Stimulated activated CD4-positive, alpha-beta T cell treated with anti-CD3 and anti-CD28 coated beads, Interleukin-4, amount 100 ng/mL, for 24 hours (primary cell): ENCODE measurements at regions not wholly inside any gene's neighbourhood (a gene's known extent, or its start where the extent isn't known, plus 50 kb on each side); places are given as distances from the start of the nearest gene placed in this dataset.

Experiments
- DNase-seq: peaks from one replicate; pipeline ENCODE4 v3.0.0-alpha.2; 2020

DNA sequence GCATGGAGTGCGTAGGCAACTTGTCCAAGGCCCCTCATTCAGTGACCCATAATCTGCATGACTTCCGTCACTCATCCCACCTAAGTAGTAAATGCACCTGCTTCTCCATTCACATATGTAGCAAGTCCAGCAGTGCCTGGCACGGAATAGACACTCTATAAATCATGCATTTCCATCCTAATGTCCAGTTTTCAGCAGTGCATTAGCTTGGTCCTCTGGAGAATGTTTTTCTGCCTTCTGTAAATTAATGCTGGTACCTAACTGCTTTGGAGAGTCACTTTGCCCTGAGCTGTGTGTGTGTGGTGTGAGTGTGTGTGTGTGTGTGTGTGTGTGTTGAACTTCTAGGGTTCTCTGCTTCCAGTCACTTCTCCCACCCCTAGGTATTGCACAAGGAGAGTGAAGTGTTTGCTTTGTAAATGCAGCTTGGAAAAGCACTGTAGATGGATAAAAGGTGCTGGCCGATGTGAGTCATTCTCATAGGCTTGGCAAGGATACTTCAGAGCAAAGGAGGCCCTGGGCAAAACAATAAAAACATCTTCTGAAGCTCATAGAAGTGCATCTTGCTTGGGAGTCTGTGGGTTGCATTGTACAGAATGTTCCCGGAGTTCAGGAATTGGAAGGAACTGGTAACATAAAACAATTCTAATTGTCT lies 181.8 kb downstream of the KATNAL1 start:
- no peak for DNase-seq

GRCh38 chr13:30124131-30124768 lies 183.1 kb downstream of the KATNAL1 start:
- no peak for DNase-seq

DNA sequence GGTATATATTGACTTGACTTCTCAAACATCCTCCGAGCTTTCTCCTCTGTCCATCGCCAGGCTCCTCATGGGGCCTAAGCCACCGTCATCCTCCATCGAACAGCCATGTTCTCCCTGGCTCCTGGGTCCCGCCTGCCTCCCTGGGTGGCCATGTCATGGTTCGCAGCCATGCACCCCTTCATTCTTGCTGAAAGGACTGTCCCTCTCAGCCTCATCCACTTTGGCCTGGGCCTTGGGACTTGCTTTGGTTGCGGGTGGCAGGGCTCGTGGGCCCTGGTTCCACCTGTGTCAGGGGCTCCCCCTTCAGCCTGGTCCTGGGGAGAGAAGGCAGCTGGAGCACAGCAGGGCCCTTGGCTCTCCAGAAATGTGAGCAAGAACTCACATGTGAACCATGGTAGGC lies 183.8 kb downstream of the KATNAL1 start:
- no peak for DNase-seq

DNA sequence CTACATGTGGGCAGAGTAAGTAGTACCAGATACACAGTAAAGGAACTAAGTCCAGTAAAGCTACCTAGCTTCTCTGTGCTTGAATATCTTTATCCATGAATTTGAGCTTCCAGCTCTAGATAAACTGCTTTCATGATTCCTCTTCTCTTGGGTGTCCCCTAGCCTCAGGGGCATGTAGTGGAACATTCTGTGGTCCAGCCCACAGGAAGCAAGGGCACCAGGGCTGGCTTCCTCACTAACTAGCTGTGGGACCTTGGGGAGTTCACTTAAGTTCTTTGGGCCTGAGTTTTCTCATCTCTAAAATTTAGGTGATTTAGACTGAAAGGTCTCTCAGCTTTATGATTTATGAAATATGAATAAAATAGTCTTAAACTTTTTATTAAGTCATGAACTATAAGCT lies 185.7 kb downstream of the KATNAL1 start:
- no peak for DNase-seq

GRCh38 chr13:30121244-30121643 lies 186.1 kb downstream of the KATNAL1 start:
- DNase-seq: no peak

- DNase-seq: no peak
These were observed 187.1 kb downstream of the KATNAL1 start for GRCh38 chr13:30120133-30120822.

DNA sequence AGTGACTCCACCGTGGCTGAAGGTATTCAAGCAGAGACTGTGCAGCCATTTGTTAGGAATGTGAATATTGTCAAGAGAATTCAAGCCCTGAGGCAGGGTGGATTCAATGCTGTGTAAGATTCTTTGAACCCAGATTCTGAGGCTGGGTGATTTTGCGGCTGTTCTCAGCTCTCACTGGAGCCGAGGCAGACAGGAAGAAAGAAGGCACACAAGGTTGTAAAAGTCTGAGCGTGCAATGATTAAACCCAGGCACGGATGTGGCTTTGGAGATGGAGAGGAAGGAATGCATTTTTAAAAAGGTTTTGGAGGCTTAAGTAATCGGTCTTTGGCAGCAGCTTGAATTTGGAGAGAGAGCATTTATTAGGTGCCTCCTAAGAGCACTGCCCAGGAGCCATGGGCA lies 187.9 kb downstream of the KATNAL1 start:
- no peak for DNase-seq

GRCh38 chr13:30116379-30116778 lies 191.0 kb downstream of the KATNAL1 start:
- no peak for DNase-seq

DNA sequence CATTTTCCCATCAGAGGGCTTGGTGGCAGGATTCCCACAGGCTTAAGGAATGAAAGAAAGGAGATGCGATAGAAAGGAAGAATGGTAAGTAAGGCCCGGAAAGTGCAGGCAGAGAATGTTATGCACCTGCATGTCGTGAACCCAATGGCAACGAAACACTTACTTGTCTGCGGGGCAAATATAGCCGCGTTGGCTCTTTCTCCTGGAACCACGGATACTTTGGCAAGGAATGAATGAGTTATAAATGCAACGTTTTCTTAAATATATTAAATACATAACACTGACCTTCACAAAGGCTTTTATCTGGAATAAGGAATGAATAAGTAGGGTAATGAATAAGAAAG lies 192.1 kb downstream of the KATNAL1 start:
- DNase-seq: no peak

DNA sequence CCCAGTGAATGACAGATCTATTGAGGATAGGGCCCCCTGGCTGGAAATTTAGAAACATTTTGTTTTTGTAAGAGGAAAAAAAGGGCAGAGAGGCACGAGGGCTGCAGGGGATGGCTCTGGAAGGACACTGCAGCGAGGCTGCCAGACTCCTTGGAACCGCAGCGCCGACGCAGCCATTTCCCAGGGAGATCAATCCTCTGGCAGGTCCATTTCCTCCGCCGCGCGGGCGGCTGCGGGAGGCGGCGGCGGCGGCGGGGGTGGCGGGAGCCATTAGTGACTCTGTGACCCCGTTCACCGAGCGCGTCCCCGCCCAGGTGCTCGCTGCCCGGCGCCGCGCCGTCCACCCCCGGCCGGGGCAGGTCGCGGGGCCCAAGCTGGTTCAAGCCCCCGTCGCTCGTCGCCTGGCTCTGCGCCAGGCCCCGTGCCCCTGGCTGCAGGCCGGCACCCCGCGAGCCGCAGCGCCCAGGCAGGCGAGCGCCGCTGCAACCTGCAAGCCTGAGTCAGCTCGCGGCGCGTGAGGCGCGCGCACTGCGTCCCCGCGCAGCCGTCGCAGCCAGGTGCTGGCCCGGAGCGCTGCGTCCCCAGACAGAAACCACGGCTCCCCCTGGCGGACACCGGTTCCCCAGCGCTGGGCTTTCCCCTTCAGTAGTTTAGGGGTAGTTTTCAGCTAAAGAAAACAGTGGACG lies 192.6 kb downstream of the KATNAL1 start:
- DNase-seq: peak; percentile 95

- DNase-seq: no peak
These were observed 193.3 kb downstream of the KATNAL1 start for GRCh38 chr13:30113983-30114570.

DNA sequence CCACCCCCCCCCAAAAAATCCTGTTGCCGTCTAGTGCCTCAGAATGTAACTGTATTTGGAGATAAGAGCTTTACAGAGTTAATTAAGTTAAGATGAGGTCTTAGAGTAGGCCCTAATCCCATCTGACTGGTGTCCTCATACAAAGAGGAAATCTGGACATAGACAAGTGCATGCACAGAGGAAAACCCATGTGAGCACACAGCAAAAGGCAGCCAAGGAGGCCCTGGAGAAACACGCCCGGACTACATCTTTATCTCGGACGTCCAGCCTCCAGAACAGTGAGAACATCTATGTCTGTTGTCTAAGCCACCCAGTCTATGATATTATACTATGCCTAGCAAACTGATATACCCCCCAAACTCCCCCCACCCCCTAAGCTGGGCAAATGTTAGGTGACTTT lies 193.8 kb downstream of the KATNAL1 start:
- DNase-seq: no peak

DNA sequence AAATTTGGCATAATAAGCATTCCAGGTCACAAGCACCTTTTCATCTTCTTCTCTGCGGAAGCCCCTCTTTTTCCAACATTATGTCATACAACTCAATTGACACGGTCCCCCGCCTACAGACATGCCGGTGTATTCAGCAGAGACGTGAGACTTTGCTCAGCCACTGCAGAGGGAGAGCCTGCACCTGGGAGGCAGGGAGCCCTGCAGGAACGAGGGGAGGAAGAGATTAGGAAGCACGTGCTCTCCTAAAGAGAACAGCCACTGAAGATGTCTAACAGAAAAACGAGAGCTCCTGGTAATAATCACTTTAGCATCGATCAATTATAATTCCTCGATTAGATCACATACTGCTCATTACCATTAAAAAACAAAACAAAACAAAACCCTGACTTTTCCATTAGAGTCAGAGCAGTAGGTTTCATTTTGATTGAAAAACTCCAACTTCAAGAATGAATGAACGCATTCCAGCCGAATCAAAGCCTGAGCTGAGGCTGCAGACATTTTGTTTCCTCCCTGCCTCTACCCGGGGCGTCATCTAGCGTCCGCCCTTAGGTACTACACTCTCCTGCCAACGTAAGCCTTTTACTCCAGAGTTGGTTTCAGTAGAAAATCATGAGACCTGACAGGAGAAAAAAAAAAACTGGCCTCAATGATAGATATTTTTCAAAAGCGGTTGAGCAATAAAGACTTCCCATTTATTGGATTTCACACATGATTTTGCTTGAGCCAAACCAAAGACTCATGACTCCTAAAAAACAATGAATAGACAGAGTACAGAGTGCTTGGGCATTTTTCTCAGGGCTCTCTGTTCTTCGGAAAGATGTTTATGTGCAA lies 194.5 kb downstream of the KATNAL1 start:
- DNase-seq: peak; percentile 84

DNA sequence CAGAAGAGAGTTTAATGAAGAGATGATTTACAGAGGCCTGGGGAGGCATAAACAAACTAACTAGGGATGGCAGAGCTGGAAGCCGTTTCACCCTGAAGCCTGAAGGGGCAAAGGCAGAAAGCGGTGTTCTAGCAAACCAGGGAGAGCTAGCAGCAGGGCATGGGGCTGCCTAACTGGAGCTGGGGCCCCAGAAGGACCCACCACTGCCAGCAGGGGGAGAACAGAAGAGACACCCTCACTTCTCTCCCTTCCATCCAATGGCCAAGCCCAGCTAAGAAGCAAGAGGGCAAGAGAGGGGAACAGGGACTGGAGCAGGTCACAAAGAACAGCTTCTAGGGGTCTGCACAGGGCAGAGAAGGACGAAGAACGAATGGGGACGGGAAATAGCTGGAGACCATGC lies 195.5 kb downstream of the KATNAL1 start:
- DNase-seq: no peak

DNA sequence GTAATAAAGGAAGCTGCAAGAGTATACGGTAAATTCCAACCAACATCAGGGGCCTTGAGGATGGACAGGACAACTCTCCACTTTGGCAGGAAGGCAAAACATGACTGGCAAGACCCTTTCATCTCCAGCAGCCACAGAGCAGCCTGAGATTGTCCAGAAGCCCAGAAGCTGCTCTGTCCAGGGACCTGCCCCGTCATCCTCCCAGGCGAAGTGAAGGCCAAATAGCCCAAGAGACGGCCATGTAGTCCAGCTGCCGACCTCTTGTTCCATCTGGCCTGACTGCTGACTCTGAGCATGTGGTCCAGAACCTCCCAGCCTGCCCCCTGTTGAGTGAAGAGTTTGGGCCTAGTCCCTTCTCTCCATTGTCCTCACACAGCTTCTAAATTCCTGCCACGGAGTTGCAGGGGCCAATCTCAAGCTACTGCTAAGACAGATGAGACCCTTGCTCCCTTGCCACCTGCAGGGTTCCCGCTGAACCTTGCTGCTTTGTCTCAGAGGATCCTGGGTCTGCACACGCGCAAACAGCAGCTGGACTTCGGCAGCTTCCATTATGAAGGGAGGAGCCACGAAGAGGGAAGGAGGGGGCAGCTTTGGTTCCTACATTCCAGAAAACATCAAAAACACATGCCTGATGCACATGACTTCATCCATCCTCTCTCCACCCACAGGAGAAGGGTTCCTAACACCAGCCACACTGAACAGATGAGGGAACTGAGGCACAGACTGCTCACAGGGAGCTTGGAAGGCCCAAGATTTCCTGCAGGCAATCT lies 196.9 kb downstream of the KATNAL1 start:
- DNase-seq: no peak

DNA sequence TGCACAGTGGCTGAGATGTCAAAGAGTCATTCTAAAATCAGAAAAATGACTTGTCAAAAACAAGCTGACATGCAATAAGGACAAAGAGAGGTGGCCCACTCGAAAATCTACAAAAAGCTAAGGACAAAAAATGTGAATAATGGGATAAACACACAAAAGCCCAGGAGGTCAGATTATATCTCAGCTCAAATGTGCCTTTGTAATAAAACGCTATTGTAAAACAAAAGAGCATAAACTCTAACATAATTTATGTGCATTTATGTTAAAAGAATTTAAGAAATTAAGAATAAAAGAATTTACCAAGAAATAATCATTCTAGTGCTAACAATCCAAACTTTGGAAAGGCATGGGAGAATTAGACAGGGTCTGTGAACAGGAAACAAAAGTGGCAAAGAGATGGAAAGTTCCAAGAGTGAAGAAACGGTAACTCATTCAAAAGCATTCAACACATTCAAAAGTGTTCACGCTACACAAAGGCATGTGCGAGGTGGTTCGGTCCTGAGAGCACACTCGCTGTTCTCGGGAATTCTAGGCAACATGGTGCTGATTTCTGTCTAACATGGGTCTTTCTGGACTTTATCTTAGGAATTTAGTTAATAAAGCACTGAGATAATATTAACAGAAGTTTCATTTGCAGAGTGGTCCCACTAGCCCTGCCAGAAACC lies 197.7 kb downstream of the KATNAL1 start:
- no peak for DNase-seq

DNA sequence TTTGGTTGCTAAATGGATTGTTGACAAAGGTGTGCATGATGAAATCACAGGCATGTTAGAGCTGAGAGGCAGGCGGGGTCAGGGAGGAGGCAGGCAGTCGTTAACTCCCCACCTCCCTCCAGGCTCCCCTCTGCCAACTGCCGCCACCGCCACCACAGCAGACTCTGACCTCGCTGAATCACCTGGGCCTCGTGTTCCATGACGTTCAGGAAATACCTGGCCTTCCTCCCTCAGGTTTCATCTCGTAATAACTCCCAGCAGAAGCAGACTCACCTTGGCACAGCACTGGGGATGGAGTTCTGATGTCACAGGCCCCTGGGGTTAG lies 198.5 kb downstream of the KATNAL1 start:
- DNase-seq: no peak

- no peak for DNase-seq
These were observed 199.0 kb downstream of the KATNAL1 start for GRCh38 chr13:30108216-30108912.

DNA sequence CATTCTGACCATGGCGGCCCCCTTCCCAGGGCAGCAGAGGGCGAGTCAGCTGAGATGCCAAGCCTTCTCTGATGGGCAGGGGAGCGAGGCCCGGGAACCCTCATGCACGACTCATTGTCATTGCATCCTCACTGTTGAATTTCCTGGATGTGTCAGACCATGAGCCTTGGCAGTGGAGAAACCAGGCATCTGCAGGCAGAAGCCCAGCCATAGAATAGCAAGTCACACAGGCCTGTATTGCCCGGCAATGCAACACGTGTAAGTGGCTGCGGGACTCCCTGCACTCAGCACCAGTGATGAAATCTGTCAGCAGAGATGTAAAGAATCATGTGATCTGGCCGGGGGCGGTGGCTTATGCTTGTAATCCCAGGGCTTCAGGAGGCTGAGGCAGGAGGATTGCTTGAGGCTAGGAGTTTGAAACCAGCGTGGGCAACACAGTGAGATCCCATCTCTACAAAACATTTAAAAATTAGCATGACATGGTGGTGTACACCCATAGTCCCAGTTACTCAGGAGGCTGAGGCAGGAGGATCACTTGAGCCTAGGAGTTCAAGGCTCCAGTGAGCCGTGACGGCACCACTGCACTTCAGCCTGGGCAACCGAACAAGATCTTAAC lies 199.7 kb downstream of the KATNAL1 start:
- DNase-seq: no peak

- no peak for DNase-seq
These were observed 200.2 kb downstream of the KATNAL1 start for GRCh38 chr13:30107121-30107520.
